Suprapubic skin (tissue), 4 donors: ENCODE measurements at regions not wholly inside any gene's neighbourhood (a gene's known extent, or its start where the extent isn't known, plus 50 kb on each side); places are given as distances from the start of the nearest gene placed in this dataset.

Experiments used
- POLR2A ChIP-seq, 2 donors: fragments of 450-650 bp; IDR thresholded peaks; one replicate each; pipeline ENCODE4 v1.6.1; 2017; ENCODE audit warnings: antibody characterized with exemption in 2 of 2, mild to moderate bottlenecking in 2 of 2, moderate library complexity in 2 of 2
- POLR2AphosphoS5 ChIP-seq, 3 donors: sonication (generic); formaldehyde crosslinking; IDR thresholded peaks; one replicate each; pipeline ENCODE4 v1.6.1; 2017; ENCODE audit warnings: antibody characterized with exemption in 3 of 3
- TF ChIP-seq, protein P1 (sequence below), 2 donors: fragments of 200-600 bp in 1 of 2; fragments of 450-650 bp in 1 of 2; sonication (generic) in 1 of 2; IDR thresholded peaks; one replicate each; pipeline ENCODE4 v1.5.1; 2016 to 2019; ENCODE audit warnings: antibody characterized with exemption in 2 of 2, mild to moderate bottlenecking in 1 of 2, moderate library complexity in 1 of 2

GRCh38 chr9:107109324-107109723, 173.8 kb upstream of the RAD23B start:
- TF ChIP-seq POLR2A (IDR thresholded peaks at IDR 0.05) (no peak), POLR2AphosphoS5 (IDR thresholded peaks at IDR 0.05) (no peak)
- TF ChIP-seq, protein P1, sequence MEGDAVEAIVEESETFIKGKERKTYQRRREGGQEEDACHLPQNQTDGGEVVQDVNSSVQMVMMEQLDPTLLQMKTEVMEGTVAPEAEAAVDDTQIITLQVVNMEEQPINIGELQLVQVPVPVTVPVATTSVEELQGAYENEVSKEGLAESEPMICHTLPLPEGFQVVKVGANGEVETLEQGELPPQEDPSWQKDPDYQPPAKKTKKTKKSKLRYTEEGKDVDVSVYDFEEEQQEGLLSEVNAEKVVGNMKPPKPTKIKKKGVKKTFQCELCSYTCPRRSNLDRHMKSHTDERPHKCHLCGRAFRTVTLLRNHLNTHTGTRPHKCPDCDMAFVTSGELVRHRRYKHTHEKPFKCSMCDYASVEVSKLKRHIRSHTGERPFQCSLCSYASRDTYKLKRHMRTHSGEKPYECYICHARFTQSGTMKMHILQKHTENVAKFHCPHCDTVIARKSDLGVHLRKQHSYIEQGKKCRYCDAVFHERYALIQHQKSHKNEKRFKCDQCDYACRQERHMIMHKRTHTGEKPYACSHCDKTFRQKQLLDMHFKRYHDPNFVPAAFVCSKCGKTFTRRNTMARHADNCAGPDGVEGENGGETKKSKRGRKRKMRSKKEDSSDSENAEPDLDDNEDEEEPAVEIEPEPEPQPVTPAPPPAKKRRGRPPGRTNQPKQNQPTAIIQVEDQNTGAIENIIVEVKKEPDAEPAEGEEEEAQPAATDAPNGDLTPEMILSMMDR (IDR thresholded peaks at IDR 0.05), result no peak
